HG03066 (cell line): ENCODE measurements at regions not wholly inside any gene's neighbourhood (a gene's known extent, or its start where the extent isn't known, plus 50 kb on each side); places are given as distances from the start of the nearest gene placed in this dataset.
A peak's percentile ranks its signal among the peaks of the same experiment; 100 is the strongest.
"Not testable (repeated sequence)": the region's sequence is repeated elsewhere in the genome, so short reads cannot be mapped to it uniquely, and the experiment has no call there.

ENCODE experiments used
- ATAC-seq: cut with Tn5 transposase; IDR thresholded peaks from one replicate; pipeline ENCODE4 v1.9.1; 2021; ENCODE audit warnings: low read depth; ENCODE audit not compliant: unreplicated experiment

DNA sequence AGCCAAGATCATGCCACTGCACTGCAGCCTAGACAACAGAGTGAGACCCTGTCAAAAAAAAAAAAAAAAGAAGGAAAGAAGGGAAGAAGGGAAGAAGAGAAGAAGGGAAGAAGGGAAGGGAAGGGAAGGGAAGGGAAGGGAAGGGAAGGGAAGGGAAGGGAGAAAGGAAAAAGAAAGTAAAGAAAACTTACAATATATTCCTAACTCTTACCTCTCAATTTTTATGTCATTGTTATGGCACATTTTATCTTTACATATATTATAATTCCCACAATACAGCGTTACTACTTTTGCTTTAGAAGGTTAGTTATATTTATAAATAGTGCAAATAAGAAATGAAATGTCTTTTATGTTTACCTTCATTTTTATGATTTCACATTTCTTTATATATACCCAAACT lies 358.7 kb downstream of the HHIPL2 start:
- ATAC-seq = no peak

DNA sequence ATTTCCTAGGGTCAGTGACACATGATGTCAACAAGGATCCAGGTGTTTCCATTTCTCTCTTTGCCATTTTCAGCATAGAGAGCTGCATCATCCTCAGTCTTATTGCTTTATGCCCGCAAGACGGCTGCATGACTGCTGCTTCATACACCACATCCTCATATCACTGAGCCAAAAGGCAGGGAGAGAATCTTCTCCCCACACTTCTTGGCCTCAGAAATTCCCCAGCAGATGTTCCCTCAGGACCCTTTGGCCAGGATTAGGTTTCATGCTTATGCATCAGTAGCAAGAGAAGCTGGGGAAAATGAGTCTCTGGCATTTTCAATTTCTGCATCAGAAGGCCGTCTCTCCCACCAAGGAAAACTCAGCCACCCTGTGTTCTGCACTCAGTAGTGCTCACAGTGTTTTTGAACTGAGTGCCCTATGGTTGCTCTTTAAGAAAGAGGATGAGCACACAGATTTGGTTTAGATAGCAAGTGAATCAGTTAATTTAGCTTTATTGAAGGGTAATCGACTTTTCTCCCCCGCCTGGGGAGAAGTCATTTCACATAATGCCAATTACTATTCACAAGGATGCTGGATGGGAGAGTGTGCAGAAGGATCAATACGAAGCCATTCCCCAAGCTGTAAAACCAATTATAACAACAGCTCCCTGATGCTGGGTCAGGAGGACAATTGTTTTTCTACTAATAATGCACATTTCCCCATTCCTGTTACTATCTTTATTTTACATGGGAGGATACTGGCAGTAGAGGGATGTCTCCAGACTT lies 360.2 kb downstream of the HHIPL2 start:
- ATAC-seq = no peak

DNA sequence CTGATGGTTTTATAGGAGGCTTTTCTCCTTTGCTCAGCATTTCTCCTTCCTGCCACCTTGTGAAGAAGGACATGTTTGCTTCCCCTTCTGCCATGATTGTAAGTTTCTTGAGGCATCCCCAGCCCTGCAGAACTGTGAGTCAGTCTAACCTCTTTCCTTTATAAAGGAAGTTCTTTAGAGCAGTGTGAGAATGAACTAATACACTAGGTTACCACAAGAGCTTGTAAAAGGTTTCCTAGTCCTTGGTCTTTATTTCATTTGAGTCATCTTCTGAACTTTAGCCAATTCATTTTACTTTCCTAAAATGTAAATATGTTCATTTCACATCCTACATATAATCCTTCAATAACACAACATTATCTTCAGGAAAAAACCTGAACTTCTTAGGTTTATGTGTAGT lies 365.3 kb downstream of the HHIPL2 start:
- ATAC-seq = no peak

DNA sequence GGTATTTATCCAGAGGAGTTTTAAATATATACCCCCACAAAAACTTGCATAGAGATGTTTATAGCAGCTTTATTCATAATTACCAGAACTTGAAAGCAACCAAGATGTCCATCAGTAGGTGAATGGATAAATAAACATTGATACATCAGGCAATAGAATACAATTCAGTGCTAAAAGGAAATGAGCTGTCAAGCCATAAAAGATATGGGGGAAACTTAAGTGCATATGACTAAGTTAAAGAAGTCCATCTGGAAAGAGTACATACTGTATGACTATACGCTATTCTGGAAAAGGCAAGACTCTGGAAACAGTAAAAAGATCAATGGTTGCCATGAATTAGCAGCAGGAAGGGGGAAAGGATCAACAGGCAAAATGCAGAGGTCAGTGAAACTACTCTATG lies 366.7 kb downstream of the HHIPL2 start:
- ATAC-seq = no peak

DNA sequence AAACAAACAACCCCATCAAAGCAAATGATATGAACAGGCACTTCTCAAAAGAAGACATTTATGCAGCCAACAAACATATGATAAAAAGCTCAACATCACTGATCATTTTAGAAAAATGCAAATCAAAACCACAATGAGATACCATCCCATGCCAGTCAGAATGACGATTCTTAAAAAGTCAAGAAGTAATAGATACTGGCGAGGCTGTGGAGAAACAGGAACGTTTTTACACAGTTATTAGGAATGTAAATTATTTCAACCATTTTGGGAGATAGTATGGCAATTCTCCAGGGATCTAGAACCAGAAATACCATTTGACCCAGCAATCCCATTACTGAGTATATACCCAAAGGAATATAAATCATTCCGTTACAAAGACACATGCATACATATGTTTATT lies 370.4 kb downstream of the HHIPL2 start:
- not testable (repeated sequence) for ATAC-seq

DNA sequence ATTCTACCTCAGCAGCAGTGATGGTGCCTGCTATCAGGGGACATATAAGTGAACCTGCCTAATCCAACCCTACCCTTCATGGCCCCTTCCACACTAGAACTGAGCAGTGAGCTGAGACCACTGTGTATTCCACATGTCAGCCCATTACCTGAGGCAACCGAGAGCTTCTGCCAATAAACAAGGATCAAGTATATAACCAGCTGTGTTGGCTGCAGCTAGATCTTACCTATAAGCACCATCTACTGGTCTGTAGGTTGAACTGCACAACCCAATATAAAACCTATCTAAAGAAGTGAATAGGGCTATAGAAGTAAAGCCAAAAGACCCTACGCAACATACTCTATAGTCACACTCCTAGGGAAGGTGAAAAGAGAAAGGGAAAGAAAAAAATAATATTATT lies 376.9 kb downstream of the HHIPL2 start:
- ATAC-seq = peak; percentile 74

DNA sequence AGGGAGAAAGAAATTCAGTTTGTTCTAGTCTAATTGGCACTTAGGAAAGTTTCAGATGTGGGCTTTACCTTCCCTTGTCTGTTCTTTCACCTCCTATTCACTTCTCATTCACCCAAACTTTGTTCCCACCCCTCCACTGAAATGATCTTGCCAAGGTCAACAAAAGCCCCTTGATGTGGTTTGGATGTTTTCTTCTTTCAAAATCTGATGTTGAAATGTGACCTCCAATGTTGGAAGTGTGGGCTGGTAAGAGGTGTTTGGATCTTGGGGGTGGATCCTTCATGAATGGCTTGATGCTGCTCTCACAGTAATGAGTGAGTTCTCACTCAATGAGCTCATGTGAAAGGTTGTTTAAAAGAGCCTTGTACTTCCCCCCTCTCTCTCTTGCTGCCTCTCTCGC lies 379.3 kb downstream of the HHIPL2 start:
- ATAC-seq = no peak

DNA sequence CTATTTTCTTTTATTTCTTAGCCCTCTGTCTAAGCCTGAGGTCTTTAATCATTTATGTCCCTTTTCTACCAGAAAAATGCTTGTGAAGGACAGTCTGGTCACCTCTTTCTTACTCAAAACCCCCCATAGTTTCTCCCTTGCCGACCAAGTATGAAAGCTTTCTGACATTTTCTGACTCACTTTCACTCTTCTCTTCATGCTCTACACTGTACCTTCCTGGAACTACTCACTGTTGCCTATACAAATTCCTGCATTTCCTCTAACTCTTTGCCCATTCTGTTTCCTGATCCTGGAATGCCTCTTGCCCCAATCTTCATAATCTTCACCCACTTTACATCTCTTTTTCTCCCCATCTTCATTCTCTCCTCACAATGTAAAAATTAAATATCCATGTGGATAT lies 380.0 kb downstream of the HHIPL2 start:
- no peak for ATAC-seq

DNA sequence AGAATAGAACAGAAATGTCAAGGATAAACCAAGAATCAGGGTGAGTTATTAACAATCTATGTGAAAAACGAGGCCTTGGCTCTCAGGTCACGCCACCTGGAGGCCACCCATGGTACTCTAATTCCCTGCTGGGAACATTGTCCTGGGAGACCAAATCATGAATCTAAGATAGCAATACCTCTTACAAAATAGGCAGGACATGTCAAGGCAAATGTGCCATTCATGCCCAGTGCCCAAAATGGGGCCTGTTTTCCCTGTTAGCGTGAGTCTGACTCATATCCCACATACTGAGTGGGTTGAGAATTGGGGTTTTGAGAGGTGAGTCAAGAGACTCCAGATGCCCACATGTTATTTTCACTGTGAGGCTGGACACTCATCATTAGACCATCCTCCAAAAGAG lies 380.8 kb downstream of the HHIPL2 start:
- ATAC-seq = no peak

DNA sequence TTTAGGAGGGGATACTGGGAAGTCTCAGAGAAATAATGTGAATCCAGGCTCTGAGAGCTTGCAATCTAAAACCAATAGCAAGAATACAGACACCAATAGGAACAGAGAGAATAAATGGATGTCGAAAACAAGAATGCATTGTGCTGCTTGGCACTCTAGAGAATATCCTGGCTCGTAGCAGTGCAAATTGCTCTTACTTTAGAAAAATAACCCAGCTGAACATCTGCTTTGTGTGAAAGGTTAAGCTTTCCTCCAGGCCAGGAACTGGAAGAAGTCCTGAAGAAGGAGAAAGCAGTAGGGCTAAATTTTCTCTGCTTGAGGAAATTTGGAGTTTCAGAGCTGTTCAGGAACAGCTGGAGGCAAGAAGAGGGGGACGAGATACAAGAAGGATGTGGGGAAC lies 382.3 kb downstream of the HHIPL2 start:
- no peak for ATAC-seq

DNA sequence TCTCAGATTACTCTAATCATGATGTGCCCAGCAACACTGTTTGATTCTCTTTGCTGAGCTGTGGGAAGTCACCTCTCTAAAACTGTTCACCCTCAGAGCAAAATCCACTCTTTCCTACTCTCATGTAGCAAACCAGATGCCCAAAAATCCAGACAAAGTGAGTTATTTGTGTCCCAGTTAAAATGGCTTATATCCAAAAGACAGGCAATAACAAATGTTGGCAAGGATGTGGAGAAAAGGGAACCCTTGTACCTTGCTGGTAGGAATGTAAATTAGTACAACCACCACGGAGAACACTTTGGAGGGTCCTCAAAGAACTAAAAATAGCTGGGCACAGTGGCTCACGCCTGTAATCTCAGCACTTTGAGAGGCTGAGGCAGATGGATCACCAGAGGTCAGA lies 384.0 kb downstream of the HHIPL2 start:
- ATAC-seq = no peak

DNA sequence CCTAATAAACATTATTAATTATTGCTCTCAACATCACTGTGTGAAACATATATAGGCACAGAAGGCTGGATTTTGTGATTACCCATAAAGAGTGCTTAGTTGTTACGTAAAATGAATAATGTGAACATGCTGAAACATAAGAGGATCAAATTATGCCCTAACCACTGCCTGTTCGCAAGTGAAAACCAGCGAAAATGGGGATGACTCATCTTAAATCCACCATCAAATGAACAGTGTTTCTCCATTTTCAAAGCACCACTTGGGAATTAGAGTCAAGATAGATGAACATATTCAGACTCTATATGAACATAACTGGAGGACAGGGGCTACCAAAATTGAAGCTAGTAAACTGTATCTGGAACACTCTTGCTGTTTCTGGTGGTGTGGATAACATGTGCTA lies 386.2 kb downstream of the HHIPL2 start:
- ATAC-seq = no peak

DNA sequence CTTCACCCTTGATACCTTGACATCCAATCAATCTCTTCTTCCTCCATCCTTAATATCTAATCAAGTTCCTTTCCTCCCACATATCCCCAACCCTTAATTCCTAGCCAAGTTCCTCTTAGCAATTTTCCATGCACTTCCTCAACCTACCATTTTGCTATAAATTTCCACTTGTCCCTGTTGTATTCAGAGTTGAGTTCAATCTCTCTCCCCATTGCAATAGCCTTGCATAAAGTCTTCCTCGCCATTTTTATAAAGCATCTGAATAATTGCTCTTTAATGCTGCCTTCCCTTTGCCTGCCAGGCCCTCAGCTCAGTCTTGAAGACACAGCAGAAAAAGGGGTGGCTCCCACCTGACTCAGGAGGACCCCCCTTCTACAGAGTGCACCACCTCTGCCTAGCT lies 390.3 kb downstream of the HHIPL2 start:
- ATAC-seq = no peak

DNA sequence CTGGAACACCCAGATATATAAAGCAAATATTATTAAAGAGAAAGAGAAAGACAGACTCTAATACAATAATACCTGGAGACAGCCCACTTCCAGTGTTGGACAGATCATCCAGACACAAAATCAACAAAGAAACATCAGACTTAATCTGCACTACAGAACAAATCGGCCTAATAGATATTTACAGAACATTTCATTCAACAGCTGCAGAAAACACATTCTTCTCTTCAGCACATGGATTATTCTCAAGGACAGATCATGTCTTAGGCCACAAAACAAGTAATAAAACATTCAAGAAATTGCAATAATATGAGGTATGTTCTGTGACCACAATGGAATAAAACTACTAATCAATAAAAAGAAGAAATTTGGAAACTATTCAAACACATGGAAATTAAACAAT lies 398.3 kb upstream of the DUSP10 start:
- ATAC-seq = no peak

DNA sequence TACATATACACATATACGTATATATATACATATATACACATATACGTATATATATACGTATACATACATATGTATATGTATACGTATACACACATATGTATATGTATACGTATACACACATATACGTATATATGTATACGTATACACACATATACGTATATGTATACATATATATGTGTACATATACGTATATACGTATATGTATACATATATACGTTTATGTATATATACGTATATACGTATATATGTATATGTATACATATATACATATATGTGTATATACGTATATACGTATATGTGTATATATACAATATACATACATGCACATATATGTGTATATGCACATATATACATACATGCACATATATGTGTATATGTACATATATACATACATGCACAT lies 396.2 kb upstream of the DUSP10 start:
- no peak for ATAC-seq

DNA sequence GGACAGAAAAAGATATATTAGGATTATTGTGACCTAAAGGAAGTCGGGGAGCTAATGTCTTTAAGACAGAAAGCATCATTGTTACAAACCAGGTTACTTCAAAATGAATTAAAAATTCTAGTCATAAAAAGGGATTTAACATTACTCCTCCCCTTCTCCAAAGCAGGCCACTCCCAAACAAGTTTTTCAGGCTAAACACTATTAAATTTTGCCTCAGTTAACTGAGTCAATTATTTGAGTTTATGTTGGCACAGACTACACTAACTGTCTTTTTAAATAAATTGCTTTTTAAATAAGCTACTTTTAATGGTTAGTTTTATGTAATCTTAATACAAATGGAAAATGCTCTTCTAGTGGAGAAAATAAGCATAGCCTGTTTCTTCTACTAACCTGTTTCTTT lies 395.0 kb upstream of the DUSP10 start:
- no peak for ATAC-seq

DNA sequence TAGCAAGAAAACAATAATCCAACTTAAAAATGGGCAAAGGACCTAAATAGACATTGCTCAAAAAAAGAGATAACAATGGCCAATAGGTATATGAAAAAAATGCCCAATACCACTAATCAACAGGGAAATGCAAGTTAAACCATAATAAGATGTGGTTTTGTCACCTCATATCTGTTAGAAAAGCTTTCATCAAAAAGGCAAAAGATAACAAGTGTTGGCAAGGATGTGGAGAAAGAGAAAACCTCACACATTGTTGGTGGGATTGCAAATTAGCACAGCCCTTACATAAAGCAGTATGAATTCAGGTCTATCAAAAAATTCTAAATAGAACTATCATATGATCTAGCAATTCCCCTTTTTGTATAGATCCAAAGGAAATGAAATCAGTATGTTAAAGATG lies 387.2 kb upstream of the DUSP10 start:
- no peak for ATAC-seq

DNA sequence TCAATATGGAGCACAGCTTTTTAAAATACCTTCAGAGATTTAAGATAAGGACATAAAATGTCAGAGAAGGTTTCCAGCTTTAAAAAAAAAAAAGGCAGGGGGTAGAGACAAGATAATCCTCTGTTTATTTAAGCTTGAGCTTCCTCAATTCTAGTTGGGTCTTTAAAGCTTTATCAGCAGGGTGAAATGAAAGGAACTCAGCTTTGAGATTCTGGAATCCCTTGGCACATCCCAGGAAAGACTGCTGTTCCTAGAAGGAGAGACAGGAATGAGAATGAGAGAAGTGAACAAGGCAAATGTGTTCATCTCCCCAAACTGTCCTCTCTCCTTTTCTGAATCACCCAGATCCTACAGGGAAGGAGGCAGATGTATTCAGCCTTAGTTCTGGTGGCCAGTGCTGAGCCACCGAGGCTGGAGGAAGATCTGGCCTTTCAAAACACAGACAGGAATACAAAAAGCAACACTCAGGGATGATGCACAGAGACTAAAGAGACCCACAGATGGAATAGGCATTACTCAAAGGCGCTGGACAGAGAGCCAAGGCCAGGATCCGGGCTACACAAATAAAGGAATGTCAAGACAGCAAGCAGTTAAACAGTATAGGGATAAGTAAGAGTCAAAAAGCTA lies 385.8 kb upstream of the DUSP10 start:
- no peak for ATAC-seq

DNA sequence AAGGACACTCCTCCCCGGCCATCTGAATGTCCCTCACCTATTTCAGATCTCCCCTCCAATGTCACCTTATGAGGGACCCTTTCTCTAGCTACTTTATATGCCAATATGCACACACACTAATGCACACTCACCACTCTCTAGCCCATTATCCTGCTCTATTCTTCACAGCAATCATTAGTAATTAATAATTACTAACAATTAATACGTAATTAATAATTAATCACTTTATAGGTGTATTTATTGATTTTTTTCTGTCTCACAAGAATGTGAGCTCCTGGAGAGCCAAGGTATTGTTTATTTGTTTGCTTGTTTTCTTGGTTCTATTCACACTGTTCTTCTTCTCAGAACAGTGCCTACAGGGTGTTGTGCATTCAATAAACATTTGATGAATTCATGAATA lies 385.2 kb upstream of the DUSP10 start:
- ATAC-seq = no peak

DNA sequence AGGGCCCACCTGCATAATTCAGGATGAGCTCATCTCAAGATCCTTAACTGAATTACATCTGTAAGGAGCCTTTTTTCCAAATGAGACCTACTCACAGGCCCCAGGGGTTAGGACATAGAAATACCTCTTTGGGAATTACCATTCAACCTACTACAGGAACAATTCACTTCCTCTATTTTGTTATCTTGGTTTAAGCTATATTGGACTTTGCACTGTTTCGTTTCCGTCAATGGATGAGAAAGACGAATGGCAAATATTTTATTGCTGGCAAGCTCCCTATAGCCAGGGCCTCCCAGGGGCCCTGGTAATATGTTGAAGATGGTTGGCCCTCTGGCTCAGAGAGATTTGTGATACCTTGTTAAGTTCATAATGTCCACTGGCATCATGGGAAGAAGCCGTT lies 384.2 kb upstream of the DUSP10 start:
- no peak for ATAC-seq

DNA sequence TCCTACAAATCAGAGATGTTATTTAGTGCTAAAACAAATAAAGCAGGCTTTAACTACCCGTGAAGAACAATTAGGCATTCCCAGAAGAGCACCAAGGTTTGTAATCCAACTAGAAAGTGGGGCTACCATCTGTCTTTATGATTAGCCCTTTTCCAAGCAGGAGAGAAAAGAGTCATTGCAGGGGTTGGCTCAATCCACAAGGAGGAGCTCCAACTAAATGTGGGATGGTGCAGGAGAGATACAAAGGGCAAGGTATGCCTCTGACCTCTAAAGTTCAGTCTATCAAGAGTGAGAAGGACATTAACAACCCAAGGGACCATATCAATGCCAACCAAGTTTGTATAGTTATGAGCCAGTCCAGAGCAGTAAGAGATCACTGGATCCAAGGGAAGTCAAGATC lies 382.7 kb upstream of the DUSP10 start:
- ATAC-seq = no peak

DNA sequence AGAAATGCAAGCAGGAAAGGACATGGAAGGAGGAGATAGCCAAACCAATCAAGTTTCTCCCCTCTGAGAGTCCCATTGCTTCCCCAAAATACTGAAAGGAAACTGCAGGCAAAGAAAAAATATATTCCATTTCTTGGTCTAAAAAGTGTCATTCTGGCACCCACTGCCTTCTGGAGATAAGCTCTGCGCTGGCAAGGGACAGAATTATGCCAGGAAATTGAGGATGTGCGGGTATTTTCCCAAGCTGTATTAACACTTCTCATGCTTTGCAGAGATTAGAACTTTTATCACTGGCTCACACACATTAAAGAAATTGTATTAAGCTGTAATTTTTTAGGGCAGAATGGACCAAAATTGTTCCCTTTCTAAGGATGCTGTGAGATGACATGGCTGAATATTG lies 381.2 kb upstream of the DUSP10 start:
- no peak for ATAC-seq

DNA sequence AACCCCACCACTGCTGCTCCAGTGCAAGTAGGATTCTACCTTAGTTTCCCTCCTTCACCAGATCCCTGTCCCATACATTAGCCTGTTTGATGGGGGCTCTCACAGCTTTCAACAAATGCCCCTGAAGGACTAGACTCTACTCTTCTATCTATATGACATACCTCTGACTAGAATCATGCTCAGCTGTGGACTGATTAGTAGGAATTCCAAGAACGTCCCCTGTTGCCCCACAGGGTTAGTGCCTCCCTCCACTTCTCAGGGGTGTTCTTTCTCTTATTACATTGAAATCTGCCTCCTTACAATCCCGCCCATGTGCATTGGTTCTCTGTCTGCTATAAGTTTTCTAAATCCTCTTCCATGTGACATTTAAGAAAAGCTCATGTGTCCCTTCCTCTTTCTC lies 375.9 kb upstream of the DUSP10 start:
- ATAC-seq = no peak
